HEK293 (cell line): ENCODE measurements at regions not wholly inside any gene's neighbourhood (a gene's known extent, or its start where the extent isn't known, plus 50 kb on each side); places are given as distances from the start of the nearest gene placed in this dataset.

Experiments
- CTCF ChIA-PET: fragments of 350-600 bp; formaldehyde crosslinking; extraction: SDS; loops from one replicate; lab custom pipeline; 2021; ENCODE audit warnings: antibody characterized with exemption; lab: Yijun Ruan, JAX
- POLR2A ChIA-PET: fragments of 300-600 bp; formaldehyde crosslinking; extraction: SDS; loops from one replicate; lab custom pipeline; 2020; ENCODE audit warnings: antibody characterized with exemption, inconsistent platforms; lab: Yijun Ruan, JAX
- H3K27ac ChIP-seq: fragments of 200-500 bp; sonication (Bioruptor generic); 2 replicates; pipeline ENCODE4 v1.5.1; 2014; ENCODE audit warnings: low read depth, low read length, control low read depth, inconsistent platforms; ENCODE audit errors: extremely low read depth
- H3K36me3 ChIP-seq, 2 experiments: fragments of 200-500 bp in 1 of 2; sonication (Bioruptor generic) in 1 of 2; 1 replicate in 1 of 2; 2 replicates in 1 of 2; pipeline ENCODE4 v1.5.1; 2014 to 2017; ENCODE audit warnings: inconsistent platforms in 2 of 2, low read length in 2 of 2; ENCODE audit not compliant: control insufficient read depth in 2 of 2, insufficient read depth in 1 of 2
- H3K4me1 ChIP-seq: fragments of 200-500 bp; sonication (Bioruptor generic); 2 replicates; pipeline ENCODE4 v1.5.1; 2014; ENCODE audit warnings: mild to moderate bottlenecking, low read length, inconsistent platforms; ENCODE audit not compliant: control insufficient read depth, insufficient read depth
- H3K4me3 ChIP-seq: 2 replicates; pipeline ENCODE4 v1.5.1; 2011; ENCODE audit warnings: low read depth, mild to moderate bottlenecking, control low read depth, low read length, moderate library complexity
- H3K9me3 ChIP-seq: fragments of 200-500 bp; sonication (Bioruptor generic); 2 replicates; pipeline ENCODE4 v1.5.1; 2014; ENCODE audit warnings: low read depth, low read length, inconsistent platforms; ENCODE audit not compliant: control insufficient read depth, insufficient read depth
- ATF2 ChIP-seq: fragments of 450-650 bp; formaldehyde crosslinking; IDR thresholded peaks from 2 replicates; pipeline ENCODE4 v1.5.1; 2016; ENCODE audit warnings: missing biosample characterization, missing genetic modification characterization, low read depth
- BCL6B ChIP-seq: fragments of 450-650 bp; formaldehyde crosslinking; IDR thresholded peaks from 2 replicates; pipeline ENCODE4 v1.5.1; 2017; ENCODE audit warnings: missing biosample characterization, missing genetic modification characterization
- GFI1B ChIP-seq: fragments of 450-650 bp; formaldehyde crosslinking; IDR thresholded peaks from 2 replicates; pipeline ENCODE4 v1.5.1; 2016; ENCODE audit warnings: missing biosample characterization, missing genetic modification characterization
- KLF8 ChIP-seq: fragments of 450-650 bp; formaldehyde crosslinking; IDR thresholded peaks from 2 replicates; pipeline ENCODE4 v1.5.1; 2016; ENCODE audit warnings: missing biosample characterization, missing genetic modification characterization
- SALL2 ChIP-seq: fragments of 450-650 bp; formaldehyde crosslinking; IDR thresholded peaks from 2 replicates; pipeline ENCODE4 v1.5.0; 2017; ENCODE audit warnings: missing biosample characterization, mild to moderate bottlenecking, missing genetic modification characterization, borderline replicate concordance
- SCRT2 ChIP-seq: fragments of 450-650 bp; formaldehyde crosslinking; IDR thresholded peaks from 2 replicates; pipeline ENCODE4 v1.5.1; 2016; ENCODE audit warnings: missing biosample characterization, missing genetic modification characterization
- TRIM28 ChIP-seq: IDR thresholded peaks from 2 replicates; pipeline ENCODE4 v1.6.1; 2011; ENCODE audit warnings: low read length, control low read depth, borderline replicate concordance
- ZBTB11 ChIP-seq: fragments of 450-650 bp; formaldehyde crosslinking; conservative IDR thresholded peaks from 2 replicates; pipeline ENCODE4 v1.5.1; 2016; ENCODE audit warnings: low read depth, missing biosample characterization, missing genetic modification characterization
- ZBTB17 ChIP-seq: fragments of 450-650 bp; formaldehyde crosslinking; IDR thresholded peaks from 2 replicates; pipeline ENCODE4 v1.5.1; 2016; ENCODE audit warnings: missing biosample characterization, missing genetic modification characterization
- ZBTB20 ChIP-seq: fragments of 450-650 bp; formaldehyde crosslinking; IDR thresholded peaks from 2 replicates; pipeline ENCODE4 v1.5.1; 2016; ENCODE audit warnings: missing biosample characterization, missing genetic modification characterization
- ZFHX2 ChIP-seq: fragments of 450-650 bp; formaldehyde crosslinking; conservative IDR thresholded peaks from 2 replicates; pipeline ENCODE4 v1.5.1; 2016; ENCODE audit warnings: missing biosample characterization, missing genetic modification characterization
- ZNF112 ChIP-seq: fragments of 450-650 bp; formaldehyde crosslinking; IDR thresholded peaks from 2 replicates; pipeline ENCODE4 v1.5.0; 2017; ENCODE audit warnings: missing biosample characterization, missing genetic modification characterization
- ZNF302 ChIP-seq: fragments of 450-650 bp; formaldehyde crosslinking; IDR thresholded peaks from 2 replicates; pipeline ENCODE4 v1.5.1; 2016; ENCODE audit warnings: missing biosample characterization, missing genetic modification characterization, low read depth
- ZNF335 ChIP-seq: fragments of 450-650 bp; formaldehyde crosslinking; conservative IDR thresholded peaks from 2 replicates; pipeline ENCODE4 v1.5.1; 2016; ENCODE audit warnings: missing biosample characterization, missing genetic modification characterization
- ZNF350 ChIP-seq: fragments of 450-650 bp; formaldehyde crosslinking; IDR thresholded peaks from 2 replicates; pipeline ENCODE4 v1.5.0; 2017; ENCODE audit warnings: missing biosample characterization, mild to moderate bottlenecking, missing genetic modification characterization
- ZNF37A ChIP-seq: fragments of 450-650 bp; IDR thresholded peaks from 2 replicates; pipeline ENCODE4 v1.5.1; 2018; ENCODE audit warnings: missing biosample characterization, missing genetic modification characterization
- ZNF398 ChIP-seq: fragments of 450-650 bp; formaldehyde crosslinking; IDR thresholded peaks from 2 replicates; pipeline ENCODE4 v1.5.1; 2017; ENCODE audit warnings: missing biosample characterization, missing genetic modification characterization
- ZNF416 ChIP-seq: fragments of 450-650 bp; formaldehyde crosslinking; IDR thresholded peaks from 2 replicates; pipeline ENCODE4 v1.5.1; 2016; ENCODE audit warnings: missing biosample characterization, missing genetic modification characterization
- ZNF426 ChIP-seq: fragments of 450-650 bp; formaldehyde crosslinking; IDR thresholded peaks from 2 replicates; pipeline ENCODE4 v1.5.1; 2017; ENCODE audit warnings: missing biosample characterization, missing genetic modification characterization, mild to moderate bottlenecking, inconsistent platforms, moderate library complexity
- ZNF560 ChIP-seq: fragments of 450-650 bp; formaldehyde crosslinking; IDR thresholded peaks from 2 replicates; pipeline ENCODE4 v1.5.1; 2017; ENCODE audit warnings: missing biosample characterization, missing genetic modification characterization, borderline replicate concordance
- ZNF571 ChIP-seq: fragments of 450-650 bp; formaldehyde crosslinking; IDR thresholded peaks from 2 replicates; pipeline ENCODE4 v1.5.0; 2017; ENCODE audit warnings: missing biosample characterization, missing genetic modification characterization
- ZNF610 ChIP-seq: fragments of 450-650 bp; formaldehyde crosslinking; IDR thresholded peaks from 2 replicates; pipeline ENCODE4 v1.5.1; 2016; ENCODE audit warnings: missing biosample characterization, missing genetic modification characterization, borderline replicate concordance
- ZNF701 ChIP-seq: fragments of 450-650 bp; formaldehyde crosslinking; IDR thresholded peaks from 2 replicates; pipeline ENCODE4 v1.5.1; 2016; ENCODE audit warnings: missing biosample characterization, missing genetic modification characterization
- ZNF747 ChIP-seq: fragments of 450-650 bp; formaldehyde crosslinking; IDR thresholded peaks from 2 replicates; pipeline ENCODE4 v1.5.1; 2016; ENCODE audit warnings: missing biosample characterization, missing genetic modification characterization
- ZNF785 ChIP-seq: fragments of 450-650 bp; formaldehyde crosslinking; IDR thresholded peaks from 2 replicates; pipeline ENCODE4 v1.5.1; 2016; ENCODE audit warnings: missing biosample characterization, missing genetic modification characterization
- ZNF843 ChIP-seq: fragments of 450-650 bp; formaldehyde crosslinking; IDR thresholded peaks from 2 replicates; pipeline ENCODE4 v1.5.1; 2016; ENCODE audit warnings: missing biosample characterization, missing genetic modification characterization

- TF ChIP-seq ZBTB20 (no peak), ZNF701 (tag by site-specific recombination) (no peak), BCL6B (tag by site-specific recombination) (no peak), ZBTB17 (tag by site-specific recombination) (no peak), ZFHX2 (no peak), ZBTB11 (tag by site-specific recombination) (no peak), ZNF560 (tag by site-specific recombination) (no peak), ZNF747 (tag by site-specific recombination) (no peak), ZNF335 (tag by site-specific recombination) (no peak), ZNF571 (tag by site-specific recombination) (no peak), SALL2 (tag by site-specific recombination) (no peak), ZNF785 (tag by site-specific recombination) (no peak)
- H3K4me1 ChIP-seq: no peaks in the 10 kb centered on the region
- CTCF ChIA-PET: no interaction called here
- H3K4me3 ChIP-seq: no peak overlapping the region
- POLR2A ChIA-PET: no interaction called here
- no peaks in the 10 kb centered on the region for H3K36me3 ChIP-seq
- H3K9me3 ChIP-seq: no peaks in the 10 kb centered on the region
- no peak overlapping the region for H3K27ac ChIP-seq
Observed at GRCh38 chr2:224156436-224156835, 117.3 kb upstream of the SERPINE2 start.

- POLR2A ChIA-PET: no interaction called here
- TF ChIP-seq ATF2 (tag by site-specific recombination) (peak; percentile 60; the same call in 1 of the 2 replicates), KLF8 (tag by site-specific recombination) (no peak)
- Histone ChIP-seq H3K4me3 (no peak overlapping the region), H3K4me1 (no peaks in the 10 kb centered on the region), H3K27ac (no peak overlapping the region), H3K36me3 (no peaks in the 10 kb centered on the region), H3K9me3 (no peaks in the 10 kb centered on the region)
- CTCF ChIA-PET: interaction anchor here (0.6 to 1.0 kb wide), 2 partner anchors 20 to 162 kb away, joined by 3 to 6 read pairs; no protein-coding TSS in a partner anchor
Observed at GRCh38 chr2:224155896-224156295, 116.8 kb upstream of the SERPINE2 start.

- no peak overlapping the region for H3K4me3 ChIP-seq
- H3K36me3 ChIP-seq: no peaks in the 10 kb centered on the region
- no peaks in the 10 kb centered on the region for H3K9me3 ChIP-seq
- POLR2A ChIA-PET: no interaction called here
- H3K27ac ChIP-seq: no peak overlapping the region
- no peaks in the 10 kb centered on the region for H3K4me1 ChIP-seq
- CTCF ChIA-PET: interaction anchor here (0.6 to 1.0 kb wide), 2 partner anchors 20 to 162 kb away, joined by 3 to 6 read pairs; no protein-coding TSS in a partner anchor
- TF ChIP-seq ZNF843 (no peak), SALL2 (tag by site-specific recombination) (no peak), ZNF416 (tag by site-specific recombination) (no peak), ZNF350 (no peak), ZNF398 (tag by site-specific recombination) (no peak), ZNF112 (tag by site-specific recombination) (no peak), ZNF37A (tag by site-specific recombination) (no peak), GFI1B (tag by site-specific recombination) (no peak), ZNF610 (tag by site-specific recombination) (no peak), TRIM28 (no peak), ZNF426 (tag by site-specific recombination) (no peak), SCRT2 (tag by site-specific recombination) (no peak), ZNF302 (tag by site-specific recombination) (no peak)
Observed at GRCh38 chr2:224155371-224155770, 116.3 kb upstream of the SERPINE2 start.
